ENCODE measurements at regions not wholly inside any gene's neighbourhood (a gene's known extent, or its start where the extent isn't known, plus 50 kb on each side); places are given as distances from the start of the nearest gene placed in this dataset.

DNA sequence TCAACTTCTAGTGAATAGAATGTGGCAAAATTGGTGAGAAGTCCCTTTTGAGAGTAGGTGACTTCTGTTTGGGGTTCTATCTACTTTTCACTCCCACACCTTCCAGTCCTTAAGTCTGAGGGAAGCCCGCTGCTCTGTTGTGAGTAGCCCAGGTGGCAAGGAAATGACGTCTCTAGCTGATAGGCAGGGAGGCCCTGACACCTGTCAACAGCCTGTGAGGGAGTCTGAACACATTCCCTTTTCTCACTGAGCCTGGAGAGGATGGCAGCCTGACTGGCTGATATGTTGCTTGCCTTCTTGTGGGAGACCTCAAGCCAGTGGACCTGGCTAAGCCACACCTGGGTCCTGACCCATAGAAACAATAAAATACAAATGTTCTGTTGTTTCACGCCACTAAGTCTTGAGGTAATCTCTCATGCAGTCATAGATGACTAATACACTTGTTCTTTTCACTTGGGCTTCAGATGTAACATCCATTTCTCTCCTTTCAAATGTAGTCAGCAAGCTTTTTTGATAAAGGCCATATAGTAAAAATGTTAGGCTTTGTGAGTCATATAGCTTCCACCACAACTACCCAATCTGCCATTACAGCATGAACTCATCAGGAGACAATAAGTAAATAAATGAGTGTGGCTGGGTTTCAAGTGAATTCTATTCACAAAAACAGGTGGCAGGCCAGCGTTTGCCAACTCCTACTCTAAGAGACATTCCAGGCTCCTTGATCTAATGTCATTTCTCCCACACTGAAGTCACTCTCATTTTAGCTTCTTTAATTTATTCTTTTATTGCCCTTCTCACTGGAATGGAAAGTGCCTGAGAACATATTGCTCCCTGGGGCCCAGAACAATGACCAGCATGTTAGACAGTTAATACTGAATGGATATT lies 265.1 kb upstream of the MAD2L1 start:
- no peaks in the 10 kb centered on the region for H3K9me2 ChIP-seq
- no peaks in the 10 kb centered on the region for H3K79me2 ChIP-seq (ENCODE audit: insufficient read depth)
- no peak overlapping the region for H2AFZ ChIP-seq (ENCODE audit: low read depth)
- no peaks in the 10 kb centered on the region for H4K20me1 ChIP-seq (ENCODE audit: insufficient read depth)
- ChIA-PET CTCF (no interaction called here), POLR2A (no interaction called here)
- no peaks in the 10 kb centered on the region for H3F3A ChIP-seq (replicated peaks; ENCODE audit: insufficient read depth)
- no peak overlapping the region for H3K9ac ChIP-seq
- no peaks in the 10 kb centered on the region for H3K36me3 ChIP-seq (replicated peaks in 1 of 2; ENCODE audit: control insufficient read depth in 1 of 2, insufficient read depth in 2 of 2, low read length in 1 of 2)
- 17% methylated on average over 4 of the region's 4 CpGs for WGBS (ENCODE audit: low lambda C conversion rate)
- no peak overlapping the region for H3K4me3 ChIP-seq (ENCODE audit: low read depth in 2 of 2, low read length in 1 of 2)
- DNase-seq = no peak
- TF ChIP-seq, protein P1, sequence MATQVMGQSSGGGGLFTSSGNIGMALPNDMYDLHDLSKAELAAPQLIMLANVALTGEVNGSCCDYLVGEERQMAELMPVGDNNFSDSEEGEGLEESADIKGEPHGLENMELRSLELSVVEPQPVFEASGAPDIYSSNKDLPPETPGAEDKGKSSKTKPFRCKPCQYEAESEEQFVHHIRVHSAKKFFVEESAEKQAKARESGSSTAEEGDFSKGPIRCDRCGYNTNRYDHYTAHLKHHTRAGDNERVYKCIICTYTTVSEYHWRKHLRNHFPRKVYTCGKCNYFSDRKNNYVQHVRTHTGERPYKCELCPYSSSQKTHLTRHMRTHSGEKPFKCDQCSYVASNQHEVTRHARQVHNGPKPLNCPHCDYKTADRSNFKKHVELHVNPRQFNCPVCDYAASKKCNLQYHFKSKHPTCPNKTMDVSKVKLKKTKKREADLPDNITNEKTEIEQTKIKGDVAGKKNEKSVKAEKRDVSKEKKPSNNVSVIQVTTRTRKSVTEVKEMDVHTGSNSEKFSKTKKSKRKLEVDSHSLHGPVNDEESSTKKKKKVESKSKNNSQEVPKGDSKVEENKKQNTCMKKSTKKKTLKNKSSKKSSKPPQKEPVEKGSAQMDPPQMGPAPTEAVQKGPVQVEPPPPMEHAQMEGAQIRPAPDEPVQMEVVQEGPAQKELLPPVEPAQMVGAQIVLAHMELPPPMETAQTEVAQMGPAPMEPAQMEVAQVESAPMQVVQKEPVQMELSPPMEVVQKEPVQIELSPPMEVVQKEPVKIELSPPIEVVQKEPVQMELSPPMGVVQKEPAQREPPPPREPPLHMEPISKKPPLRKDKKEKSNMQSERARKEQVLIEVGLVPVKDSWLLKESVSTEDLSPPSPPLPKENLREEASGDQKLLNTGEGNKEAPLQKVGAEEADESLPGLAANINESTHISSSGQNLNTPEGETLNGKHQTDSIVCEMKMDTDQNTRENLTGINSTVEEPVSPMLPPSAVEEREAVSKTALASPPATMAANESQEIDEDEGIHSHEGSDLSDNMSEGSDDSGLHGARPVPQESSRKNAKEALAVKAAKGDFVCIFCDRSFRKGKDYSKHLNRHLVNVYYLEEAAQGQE (IDR thresholded peaks at IDR 0.05; ENCODE audit: low read depth, low read length) = no peak
- TF ChIP-seq TEAD4 (IDR thresholded peaks at IDR 0.05; ENCODE audit: borderline replicate concordance, insufficient read depth) = no peak
- no peak for TF ChIP-seq FOXM1 (IDR thresholded peaks at IDR 0.05; ENCODE audit: low read depth)
- TF ChIP-seq NRF1 (IDR thresholded peaks at IDR 0.05; ENCODE audit: low read depth, low read length) = no peak
- TF ChIP-seq, protein P2, sequence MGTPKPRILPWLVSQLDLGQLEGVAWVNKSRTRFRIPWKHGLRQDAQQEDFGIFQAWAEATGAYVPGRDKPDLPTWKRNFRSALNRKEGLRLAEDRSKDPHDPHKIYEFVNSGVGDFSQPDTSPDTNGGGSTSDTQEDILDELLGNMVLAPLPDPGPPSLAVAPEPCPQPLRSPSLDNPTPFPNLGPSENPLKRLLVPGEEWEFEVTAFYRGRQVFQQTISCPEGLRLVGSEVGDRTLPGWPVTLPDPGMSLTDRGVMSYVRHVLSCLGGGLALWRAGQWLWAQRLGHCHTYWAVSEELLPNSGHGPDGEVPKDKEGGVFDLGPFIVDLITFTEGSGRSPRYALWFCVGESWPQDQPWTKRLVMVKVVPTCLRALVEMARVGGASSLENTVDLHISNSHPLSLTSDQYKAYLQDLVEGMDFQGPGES (IDR thresholded peaks at IDR 0.05; ENCODE audit: low read depth, low read length) = no peak
- TF ChIP-seq, protein P3, sequence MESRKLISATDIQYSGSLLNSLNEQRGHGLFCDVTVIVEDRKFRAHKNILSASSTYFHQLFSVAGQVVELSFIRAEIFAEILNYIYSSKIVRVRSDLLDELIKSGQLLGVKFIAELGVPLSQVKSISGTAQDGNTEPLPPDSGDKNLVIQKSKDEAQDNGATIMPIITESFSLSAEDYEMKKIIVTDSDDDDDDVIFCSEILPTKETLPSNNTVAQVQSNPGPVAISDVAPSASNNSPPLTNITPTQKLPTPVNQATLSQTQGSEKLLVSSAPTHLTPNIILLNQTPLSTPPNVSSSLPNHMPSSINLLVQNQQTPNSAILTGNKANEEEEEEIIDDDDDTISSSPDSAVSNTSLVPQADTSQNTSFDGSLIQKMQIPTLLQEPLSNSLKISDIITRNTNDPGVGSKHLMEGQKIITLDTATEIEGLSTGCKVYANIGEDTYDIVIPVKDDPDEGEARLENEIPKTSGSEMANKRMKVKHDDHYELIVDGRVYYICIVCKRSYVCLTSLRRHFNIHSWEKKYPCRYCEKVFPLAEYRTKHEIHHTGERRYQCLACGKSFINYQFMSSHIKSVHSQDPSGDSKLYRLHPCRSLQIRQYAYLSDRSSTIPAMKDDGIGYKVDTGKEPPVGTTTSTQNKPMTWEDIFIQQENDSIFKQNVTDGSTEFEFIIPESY (IDR thresholded peaks at IDR 0.05; ENCODE audit: borderline replicate concordance, low read depth) = no peak
- no peak for TF ChIP-seq RFX5 (IDR thresholded peaks at IDR 0.05; ENCODE audit: low read length)
- TF ChIP-seq EZH2phosphoT487 (IDR thresholded peaks at IDR 0.05; ENCODE audit: borderline replicate concordance, low read depth) = no peak
- no peak for TF ChIP-seq RCOR1 (IDR thresholded peaks at IDR 0.05; ENCODE audit: low read length)
- TF ChIP-seq, protein P4, sequence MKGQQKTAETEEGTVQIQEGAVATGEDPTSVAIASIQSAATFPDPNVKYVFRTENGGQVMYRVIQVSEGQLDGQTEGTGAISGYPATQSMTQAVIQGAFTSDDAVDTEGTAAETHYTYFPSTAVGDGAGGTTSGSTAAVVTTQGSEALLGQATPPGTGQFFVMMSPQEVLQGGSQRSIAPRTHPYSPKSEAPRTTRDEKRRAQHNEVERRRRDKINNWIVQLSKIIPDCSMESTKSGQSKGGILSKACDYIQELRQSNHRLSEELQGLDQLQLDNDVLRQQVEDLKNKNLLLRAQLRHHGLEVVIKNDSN (IDR thresholded peaks at IDR 0.05; ENCODE audit: borderline replicate concordance, low read depth) = no peak
- TF ChIP-seq MEF2A (IDR thresholded peaks at IDR 0.05; ENCODE audit: borderline replicate concordance, low read depth) = no peak
- TF ChIP-seq, protein P5, sequence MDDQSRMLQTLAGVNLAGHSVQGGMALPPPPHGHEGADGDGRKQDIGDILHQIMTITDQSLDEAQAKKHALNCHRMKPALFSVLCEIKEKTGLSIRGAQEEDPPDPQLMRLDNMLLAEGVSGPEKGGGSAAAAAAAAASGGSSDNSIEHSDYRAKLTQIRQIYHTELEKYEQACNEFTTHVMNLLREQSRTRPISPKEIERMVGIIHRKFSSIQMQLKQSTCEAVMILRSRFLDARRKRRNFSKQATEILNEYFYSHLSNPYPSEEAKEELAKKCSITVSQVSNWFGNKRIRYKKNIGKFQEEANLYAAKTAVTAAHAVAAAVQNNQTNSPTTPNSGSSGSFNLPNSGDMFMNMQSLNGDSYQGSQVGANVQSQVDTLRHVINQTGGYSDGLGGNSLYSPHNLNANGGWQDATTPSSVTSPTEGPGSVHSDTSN (IDR thresholded peaks at IDR 0.05) = no peak
- no peak for TF ChIP-seq SIN3A (IDR thresholded peaks at IDR 0.05; ENCODE audit: borderline replicate concordance, low read depth, low read length)
- no peak for TF ChIP-seq TCF12 (IDR thresholded peaks at IDR 0.05)
- TF ChIP-seq NFIC (IDR thresholded peaks at IDR 0.05; ENCODE audit: borderline replicate concordance) = no peak
- TF ChIP-seq MXI1 (IDR thresholded peaks at IDR 0.05; ENCODE audit: low read depth, low read length) = no peak
- H3K4me1 ChIP-seq (ENCODE audit: control insufficient read depth in 1 of 2, insufficient read depth in 2 of 2, low read depth in 1 of 2, low read length in 1 of 2) = no peaks in the 10 kb centered on the region
- no peaks in the 10 kb centered on the region for H3K27me3 ChIP-seq (ENCODE audit: insufficient read depth)
- H3K9me3 ChIP-seq = no peaks in the 10 kb centered on the region
- H3K27ac ChIP-seq (ENCODE audit: low read depth in 2 of 2, low read length in 1 of 2) = no peak overlapping the region
- no peak overlapping the region for H3K4me2 ChIP-seq
